ENCODE measurements at regions not wholly inside any gene's neighbourhood (a gene's known extent, or its start where the extent isn't known, plus 50 kb on each side); places are given as distances from the start of the nearest gene placed in this dataset.

DNA sequence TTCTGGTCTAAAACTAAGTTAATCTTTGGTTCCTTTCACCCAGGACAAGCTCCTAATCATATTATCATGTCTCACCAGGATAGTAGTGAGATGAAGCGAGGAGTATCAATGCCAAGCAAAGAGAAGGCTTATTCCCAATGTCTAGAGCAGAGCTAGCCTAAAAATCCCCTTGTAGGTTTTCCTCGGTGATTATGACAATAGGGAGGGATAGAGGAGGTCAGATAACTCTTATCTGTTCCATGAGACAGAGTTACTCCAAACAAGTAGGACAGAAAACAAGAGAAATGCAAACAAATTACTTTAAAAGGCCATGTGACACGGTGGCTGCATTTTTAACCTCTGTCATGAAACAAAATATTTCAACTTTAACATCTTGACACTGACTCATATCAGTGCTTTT is 623.1 kb downstream of the ADCYAP1 start:
- Mint-ChIP-seq H3K4me1 (ENCODE audit: low read depth) (no peaks in the 10 kb centered on the region), H3K9me3 (peaks cover 3% of the 10 kb centered on the region), H3K27ac (no peak overlapping the region), H3K36me3 (ENCODE audit: low read depth) (no peaks in the 10 kb centered on the region), H3K4me3 (no peak overlapping the region), H3K27me3 (no peaks in the 10 kb centered on the region)
- no peak overlapping the region for H3K4me3 ChIP-seq (ENCODE audit: low read length)
- no peak overlapping the region for H3K27ac ChIP-seq (ENCODE audit: low read depth in 1 of 2, low read length in 2 of 2)
- H3K9me3 ChIP-seq (ENCODE audit: control insufficient read depth in 1 of 2, insufficient read depth in 1 of 2, low read length in 2 of 2): no peaks in the 10 kb centered on the region
- no peak for ATAC-seq (ENCODE audit: poor library complexity)
- intact Hi-C loops (cut with DNase I, micrococcal nuclease): no loop called here
- no peaks in the 10 kb centered on the region for H3K36me3 ChIP-seq (ENCODE audit: insufficient read depth, low read length)
- H3K27me3 ChIP-seq (ENCODE audit: control insufficient read depth in 1 of 2, insufficient read depth in 2 of 2, low read length in 2 of 2): no peaks in the 10 kb centered on the region
- no peaks in the 10 kb centered on the region for H3K4me1 ChIP-seq (ENCODE audit: insufficient read depth, low read length)
- DNase-seq: no peak
- ChIA-PET POLR2A (no interaction called here), CTCF (no interaction called here)
- TF ChIP-seq, protein P1, sequence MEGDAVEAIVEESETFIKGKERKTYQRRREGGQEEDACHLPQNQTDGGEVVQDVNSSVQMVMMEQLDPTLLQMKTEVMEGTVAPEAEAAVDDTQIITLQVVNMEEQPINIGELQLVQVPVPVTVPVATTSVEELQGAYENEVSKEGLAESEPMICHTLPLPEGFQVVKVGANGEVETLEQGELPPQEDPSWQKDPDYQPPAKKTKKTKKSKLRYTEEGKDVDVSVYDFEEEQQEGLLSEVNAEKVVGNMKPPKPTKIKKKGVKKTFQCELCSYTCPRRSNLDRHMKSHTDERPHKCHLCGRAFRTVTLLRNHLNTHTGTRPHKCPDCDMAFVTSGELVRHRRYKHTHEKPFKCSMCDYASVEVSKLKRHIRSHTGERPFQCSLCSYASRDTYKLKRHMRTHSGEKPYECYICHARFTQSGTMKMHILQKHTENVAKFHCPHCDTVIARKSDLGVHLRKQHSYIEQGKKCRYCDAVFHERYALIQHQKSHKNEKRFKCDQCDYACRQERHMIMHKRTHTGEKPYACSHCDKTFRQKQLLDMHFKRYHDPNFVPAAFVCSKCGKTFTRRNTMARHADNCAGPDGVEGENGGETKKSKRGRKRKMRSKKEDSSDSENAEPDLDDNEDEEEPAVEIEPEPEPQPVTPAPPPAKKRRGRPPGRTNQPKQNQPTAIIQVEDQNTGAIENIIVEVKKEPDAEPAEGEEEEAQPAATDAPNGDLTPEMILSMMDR (IDR thresholded peaks at IDR 0.05): no peak

DNA sequence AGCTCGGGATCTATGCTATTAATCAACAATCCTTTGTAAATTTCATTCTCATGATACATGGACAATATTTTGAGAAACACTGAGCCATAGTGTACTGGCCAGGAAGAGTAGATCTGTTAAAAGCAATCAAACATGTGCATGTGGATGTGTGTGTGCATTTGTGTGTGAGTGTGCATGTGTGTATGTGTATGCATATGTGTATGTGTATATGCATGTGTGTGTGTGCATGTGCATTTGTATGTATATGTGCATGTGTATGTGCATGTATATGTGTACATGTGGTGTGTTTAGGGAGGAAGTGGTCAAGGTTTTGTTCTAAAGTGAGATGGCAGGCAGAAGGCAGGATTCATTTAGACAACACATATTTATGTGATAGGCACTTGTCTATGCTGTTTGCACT is 623.8 kb downstream of the ADCYAP1 start:
- ATAC-seq (ENCODE audit: poor library complexity) (no peak), DNase-seq (no peak)
- TF ChIP-seq, protein P1 (IDR thresholded peaks at IDR 0.05): no peak
- H3K4me1 Mint-ChIP-seq (ENCODE audit: low read depth): no peaks in the 10 kb centered on the region
- H3K36me3 Mint-ChIP-seq (ENCODE audit: low read depth): no peaks in the 10 kb centered on the region
- Histone ChIP-seq H3K4me1 (ENCODE audit: insufficient read depth, low read length) (no peaks in the 10 kb centered on the region), H3K9me3 (ENCODE audit: control insufficient read depth in 1 of 2, insufficient read depth in 1 of 2, low read length in 2 of 2) (peaks cover 0 to 1% of the 10 kb centered on the region in 2 experiments), H3K36me3 (ENCODE audit: insufficient read depth, low read length) (no peaks in the 10 kb centered on the region), H3K4me3 (ENCODE audit: low read length) (no peak overlapping the region), H3K27me3 (ENCODE audit: control insufficient read depth in 1 of 2, insufficient read depth in 2 of 2, low read length in 2 of 2) (no peaks in the 10 kb centered on the region), H3K27ac (ENCODE audit: low read depth in 1 of 2, low read length in 2 of 2) (no peak overlapping the region)
- H3K27me3 Mint-ChIP-seq: no peaks in the 10 kb centered on the region
- CTCF ChIA-PET: no interaction called here
- peaks cover 3% of the 10 kb centered on the region for H3K9me3 Mint-ChIP-seq
- intact Hi-C loops (cut with DNase I, micrococcal nuclease): no loop called here
- H3K4me3 Mint-ChIP-seq: no peak overlapping the region
- POLR2A ChIA-PET: no interaction called here
- no peak overlapping the region for H3K27ac Mint-ChIP-seq

DNA sequence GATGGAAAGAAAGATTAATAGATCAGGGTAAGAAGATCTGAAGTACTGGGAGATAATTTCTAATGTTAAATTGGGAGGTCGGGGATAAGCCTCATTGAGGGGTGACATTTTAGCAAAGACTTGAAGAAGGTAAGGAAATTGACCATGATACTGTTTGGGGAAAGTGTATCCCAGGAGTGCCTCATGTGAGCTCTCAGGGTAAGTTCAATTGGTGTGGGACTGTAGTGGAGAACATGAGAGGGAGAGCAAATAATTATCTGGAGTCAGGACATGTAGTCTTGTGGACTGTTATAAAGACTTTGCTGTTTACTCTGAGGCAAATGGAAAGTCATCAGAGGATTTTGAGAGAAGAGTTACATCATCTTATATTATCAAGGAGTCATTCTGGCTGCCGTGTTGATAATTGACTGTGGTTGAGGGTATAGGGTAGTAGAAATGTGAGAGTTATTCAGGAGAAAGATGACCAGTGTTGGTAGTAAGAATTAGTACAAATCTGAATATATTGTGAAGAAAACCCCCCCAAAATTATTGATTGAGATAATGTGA is 624.4 kb downstream of the ADCYAP1 start:
- CTCF ChIA-PET: no interaction called here
- no peak for ATAC-seq (ENCODE audit: poor library complexity)
- DNase-seq: no peak
- H3K4me1 ChIP-seq (ENCODE audit: insufficient read depth, low read length): no peaks in the 10 kb centered on the region
- no peak overlapping the region for H3K27ac ChIP-seq (ENCODE audit: low read depth in 1 of 2, low read length in 2 of 2)
- H3K27me3 ChIP-seq (ENCODE audit: control insufficient read depth in 1 of 2, insufficient read depth in 2 of 2, low read length in 2 of 2): no peaks in the 10 kb centered on the region
- no peaks in the 10 kb centered on the region for H3K4me1 Mint-ChIP-seq (ENCODE audit: low read depth)
- TF ChIP-seq, protein P1 (IDR thresholded peaks at IDR 0.05): no peak
- H3K4me3 ChIP-seq (ENCODE audit: low read length): no peak overlapping the region
- no peak overlapping the region for H3K4me3 Mint-ChIP-seq
- peaks cover 3% of the 10 kb centered on the region for H3K9me3 Mint-ChIP-seq
- no peaks in the 10 kb centered on the region for H3K27me3 Mint-ChIP-seq
- H3K36me3 ChIP-seq (ENCODE audit: insufficient read depth, low read length): no peaks in the 10 kb centered on the region
- intact Hi-C loops (cut with DNase I, micrococcal nuclease): no loop called here
- no peaks in the 10 kb centered on the region for H3K36me3 Mint-ChIP-seq (ENCODE audit: low read depth)
- H3K9me3 ChIP-seq (ENCODE audit: control insufficient read depth in 1 of 2, insufficient read depth in 1 of 2, low read length in 2 of 2): peaks cover 0 to 3% of the 10 kb centered on the region in 2 experiments
- POLR2A ChIA-PET: no interaction called here
- no peak overlapping the region for H3K27ac Mint-ChIP-seq
